ENCODE measurements at regions not wholly inside any gene's neighbourhood (a gene's known extent, or its start where the extent isn't known, plus 50 kb on each side); places are given as distances from the start of the nearest gene placed in this dataset.

DNA sequence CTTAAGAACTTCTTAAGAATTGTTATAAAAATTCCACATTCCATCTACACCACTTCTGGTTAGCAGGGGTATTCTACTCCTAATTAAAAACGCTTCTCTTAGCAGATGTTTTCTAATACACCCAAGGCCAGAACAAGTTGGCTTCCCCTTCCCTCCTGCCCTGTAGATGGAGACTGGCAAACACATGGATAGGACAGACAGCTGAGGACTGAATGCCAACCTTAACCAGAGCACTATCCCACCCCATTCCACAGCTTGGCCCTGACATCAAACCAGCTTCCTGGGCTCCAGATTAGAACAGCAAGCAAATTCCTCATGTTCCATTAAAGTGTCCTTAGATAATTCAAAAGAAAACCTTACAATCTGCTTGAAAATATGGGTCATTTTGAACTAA lies 56.6 kb upstream of the IL6 start:
- Mint-ChIP-seq H3K9me3 (no peaks in the 10 kb centered on the region), H3K36me3 (ENCODE audit: low read depth) (0 out of 2 replicates have a peak, but pooled peaks cover 8% of the 10 kb centered on the region), H3K27ac (no peak overlapping the region), H3K4me1 (ENCODE audit: low read depth) (peaks cover 89% of the 10 kb centered on the region), H3K4me3 (no peak overlapping the region), H3K27me3 (ENCODE audit: insufficient read depth) (no peaks in the 10 kb centered on the region)
- TF ChIP-seq CTCF (IDR thresholded peaks at IDR 0.05), result no peak
- no peak for DNase-seq

DNA sequence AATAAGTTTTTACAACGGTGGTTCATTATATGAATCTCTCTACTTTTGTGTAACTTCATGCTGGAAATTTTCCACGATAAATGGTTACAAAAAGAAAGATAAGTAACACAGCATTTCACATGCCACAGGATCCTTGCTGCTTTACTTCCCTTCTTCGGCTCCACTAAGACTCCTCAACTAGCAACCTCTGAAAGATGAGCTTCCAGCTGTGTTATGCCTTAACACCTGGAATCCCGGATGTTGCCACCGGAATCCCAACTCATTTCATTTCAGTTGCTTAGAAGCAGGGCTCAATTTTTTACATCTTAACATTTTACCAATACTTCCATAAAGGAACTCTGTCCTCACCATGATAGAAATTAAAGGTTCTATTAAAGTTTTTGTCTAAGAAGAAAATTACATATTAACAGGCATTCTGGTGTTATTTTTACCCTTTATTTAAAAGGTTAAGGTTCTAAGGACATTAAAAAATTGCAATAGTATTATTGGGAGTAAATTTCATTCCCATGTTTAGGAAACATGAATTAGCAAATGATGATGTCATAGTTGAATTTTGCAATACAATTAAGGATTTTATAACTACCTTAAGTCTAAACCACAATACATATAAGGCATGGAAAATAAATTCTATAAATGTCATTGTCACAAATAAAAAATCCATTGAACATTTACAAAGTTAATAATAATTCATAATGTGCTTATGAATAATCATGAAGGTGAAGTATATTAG lies 57.1 kb upstream of the IL6 start:
- no peaks in the 10 kb centered on the region for H3K9me3 Mint-ChIP-seq
- DNase-seq, result no peak
- 0 out of 2 replicates have a peak, but pooled peaks cover 8% of the 10 kb centered on the region for H3K36me3 Mint-ChIP-seq (ENCODE audit: low read depth)
- no peak overlapping the region for H3K4me3 Mint-ChIP-seq
- no peak for TF ChIP-seq CTCF (IDR thresholded peaks at IDR 0.05)
- H3K27me3 Mint-ChIP-seq (ENCODE audit: insufficient read depth), result no peaks in the 10 kb centered on the region
- peaks cover 85% of the 10 kb centered on the region for H3K4me1 Mint-ChIP-seq (ENCODE audit: low read depth)
- H3K27ac Mint-ChIP-seq, result no peak overlapping the region

DNA sequence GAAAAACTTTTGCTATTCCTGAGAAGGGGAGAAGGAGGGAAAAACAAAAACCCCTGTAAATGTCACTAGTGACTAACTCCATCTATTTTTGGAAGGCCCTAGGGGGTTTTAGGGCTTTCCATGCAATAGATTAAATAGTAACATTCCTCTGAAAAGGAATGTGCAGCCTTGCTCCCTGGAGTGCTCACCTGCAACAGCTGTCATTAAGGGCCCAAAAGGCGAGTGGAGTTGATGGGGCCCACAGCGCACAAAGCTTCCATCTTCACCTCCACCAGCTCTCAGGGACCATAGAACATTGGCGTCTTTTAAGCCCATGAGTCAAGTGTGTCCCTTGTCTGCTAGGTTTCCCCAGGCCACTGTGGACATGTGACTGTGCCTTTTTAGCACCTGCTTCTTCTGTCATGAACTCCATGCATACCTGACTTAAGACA lies 58.0 kb upstream of the IL6 start:
- Mint-ChIP-seq H3K9me3 (no peaks in the 10 kb centered on the region), H3K4me3 (no peak overlapping the region; the same call in 1 of the 2 replicates), H3K4me1 (ENCODE audit: low read depth) (peaks cover 86% of the 10 kb centered on the region), H3K36me3 (ENCODE audit: low read depth) (0 out of 2 replicates have a peak, but pooled peaks cover 6% of the 10 kb centered on the region), H3K27me3 (ENCODE audit: insufficient read depth) (no peaks in the 10 kb centered on the region), H3K27ac (no peak overlapping the region)
- no peak for DNase-seq
- no peak for TF ChIP-seq CTCF (IDR thresholded peaks at IDR 0.05)

DNA sequence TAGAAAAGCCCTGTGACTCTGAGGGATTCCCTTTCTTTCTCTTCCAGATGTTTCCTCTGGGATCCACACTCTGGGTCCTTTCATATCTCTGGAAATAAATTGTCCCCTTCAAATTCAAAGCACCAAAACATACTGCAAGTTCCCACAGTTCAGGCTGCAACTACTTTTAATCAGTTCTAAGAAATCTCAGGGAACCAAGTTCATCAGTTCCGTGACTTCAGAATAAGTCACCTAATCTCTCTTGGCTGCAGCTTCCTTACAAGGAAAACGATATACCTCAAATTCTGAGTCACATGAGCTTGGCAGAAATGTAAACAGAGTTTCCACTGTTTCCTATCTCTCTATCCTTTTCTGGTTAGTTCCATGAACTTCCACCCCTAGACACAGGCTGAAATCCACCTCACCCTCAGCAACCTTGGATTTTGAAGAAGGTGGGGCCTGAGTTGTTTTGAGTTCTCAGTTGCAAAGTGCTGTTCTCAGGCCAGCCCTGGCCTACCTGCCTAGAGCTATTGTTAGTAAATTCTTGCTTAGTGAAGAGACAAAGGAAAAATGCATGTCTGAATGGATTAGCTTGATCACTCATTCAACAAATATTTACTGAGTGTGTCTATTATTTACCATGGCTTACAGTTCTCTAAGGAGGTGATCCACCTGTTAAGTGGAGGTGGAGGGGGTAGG lies 59.3 kb upstream of the IL6 start:
- DNase-seq, result peak; percentile 83
- Mint-ChIP-seq H3K4me1 (ENCODE audit: low read depth) (peaks cover 86% of the 10 kb centered on the region), H3K27ac (peak overlapping the region; percentile 93), H3K9me3 (no peaks in the 10 kb centered on the region), H3K4me3 (peak overlapping the region; percentile 66), H3K36me3 (ENCODE audit: low read depth) (no peaks in the 10 kb centered on the region), H3K27me3 (ENCODE audit: insufficient read depth) (no peaks in the 10 kb centered on the region)
- no peak for TF ChIP-seq CTCF (IDR thresholded peaks at IDR 0.05)

DNA sequence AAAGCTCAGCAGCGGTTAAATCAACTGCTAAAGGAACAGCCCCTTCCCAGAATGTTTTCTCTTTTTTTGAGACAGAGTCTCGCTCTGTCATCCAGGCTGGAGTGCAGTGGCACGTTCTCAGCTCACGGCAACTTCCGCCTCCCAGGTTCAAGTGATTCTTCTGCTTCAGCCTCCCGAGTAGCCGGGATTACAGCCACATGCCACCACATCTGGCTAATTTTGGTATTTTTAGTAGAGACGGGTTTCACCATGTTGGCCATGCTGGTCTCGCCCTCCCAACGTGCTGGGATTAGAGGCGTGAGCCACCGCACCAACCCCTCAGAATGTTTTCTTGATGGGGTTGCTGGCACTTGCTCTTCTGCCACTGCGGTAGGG lies 59.8 kb upstream of the IL6 start:
- DNase-seq, result no peak
- Mint-ChIP-seq H3K27me3 (ENCODE audit: insufficient read depth) (no peaks in the 10 kb centered on the region), H3K4me1 (ENCODE audit: low read depth) (peaks cover 86% of the 10 kb centered on the region), H3K4me3 (peak overlapping the region; percentile 66), H3K27ac (peak overlapping the region; percentile 93), H3K9me3 (no peaks in the 10 kb centered on the region), H3K36me3 (ENCODE audit: low read depth) (no peaks in the 10 kb centered on the region)
- TF ChIP-seq CTCF (IDR thresholded peaks at IDR 0.05), result no peak

All from HFFc6 (cell line).